Calu3 (cell line): ENCODE measurements at regions not wholly inside any gene's neighbourhood (a gene's known extent, or its start where the extent isn't known, plus 50 kb on each side); places are given as distances from the start of the nearest gene placed in this dataset.

ENCODE experiments used
- BruUV-seq: library from RNA; stranded (reverse); fragments of 400-500 nt; replicated peaks from 2 replicates; lab custom pipeline; 2021; lab: Mats Ljungman, UMichigan
- CTCF ChIA-PET: fragments of 300-600 bp; sonication (Branson Sonifier 250); formaldehyde crosslinking; loops from one replicate; lab custom pipeline; 2022; ENCODE audit warnings: antibody characterized with exemption; lab: Charles Lee
- DNase-seq: peaks from one replicate; pipeline ENCODE4 v3.0.0; 2022
- H3K27ac Mint-ChIP-seq: one replicate; pipeline ENCODE4 v1.8.0; 2022; ENCODE audit warnings: mixed read lengths; ENCODE audit not compliant: unreplicated experiment
- H3K27me3 Mint-ChIP-seq: one replicate; pipeline ENCODE4 v1.8.0; 2022; ENCODE audit warnings: mixed read lengths; ENCODE audit not compliant: unreplicated experiment
- H3K36me3 Mint-ChIP-seq: one replicate; pipeline ENCODE4 v1.8.0; 2022; ENCODE audit warnings: mild to moderate bottlenecking, moderate library complexity, mixed read lengths; ENCODE audit not compliant: insufficient read depth, unreplicated experiment
- H3K4me1 Mint-ChIP-seq: one replicate; pipeline ENCODE4 v1.8.0; 2022; ENCODE audit warnings: mild to moderate bottlenecking, low read depth, mixed read lengths; ENCODE audit not compliant: unreplicated experiment
- H3K4me3 Mint-ChIP-seq: one replicate; pipeline ENCODE4 v1.8.0; 2022; ENCODE audit warnings: mild to moderate bottlenecking, low read depth, moderate library complexity, mixed read lengths; ENCODE audit not compliant: unreplicated experiment
- H3K9me3 Mint-ChIP-seq: one replicate; pipeline ENCODE4 v1.8.0; 2022; ENCODE audit warnings: low read depth, mixed read lengths; ENCODE audit not compliant: unreplicated experiment
- CTCF ChIP-seq: fragments of 200-600 bp; IDR thresholded peaks from one replicate; pipeline ENCODE4 v1.8.0; 2022; ENCODE audit warnings: antibody characterized with exemption; ENCODE audit not compliant: unreplicated experiment
- intact Hi-C: fragments of 100-400 bp; cut with micrococcal nuclease; formaldehyde crosslinking; loops from one replicate; pipeline ENCODE4 v1.10.0; 2022; ENCODE audit not compliant: unreplicated experiment

GRCh38 chr17:69918164-69918563 is 156.9 kb upstream of the KCNJ16 start:
- Mint-ChIP-seq H3K36me3 (no peaks in the 10 kb centered on the region), H3K27ac (no peak overlapping the region), H3K9me3 (peaks cover 11% of the 10 kb centered on the region), H3K27me3 (no peaks in the 10 kb centered on the region), H3K4me1 (no peaks in the 10 kb centered on the region), H3K4me3 (no peak overlapping the region)
- no peak for DNase-seq
- CTCF ChIA-PET: no interaction called here
- TF ChIP-seq CTCF: no peak
- intact Hi-C loops: no loop called here
- no TSS peak for BruUV-seq

GRCh38 chr17:69919789-69920188 is 155.2 kb upstream of the KCNJ16 start:
- CTCF ChIA-PET: no interaction called here
- TF ChIP-seq CTCF: no peak
- Mint-ChIP-seq H3K4me1 (no peaks in the 10 kb centered on the region), H3K4me3 (no peak overlapping the region), H3K9me3 (peaks cover 11% of the 10 kb centered on the region), H3K27me3 (no peaks in the 10 kb centered on the region), H3K36me3 (no peaks in the 10 kb centered on the region), H3K27ac (no peak overlapping the region)
- DNase-seq: no peak
- intact Hi-C loops: no loop called here
- no TSS peak for BruUV-seq

GRCh38 chr17:69921046-69921445 is 154.0 kb upstream of the KCNJ16 start:
- BruUV-seq: no TSS peak
- no peak overlapping the region for H3K27ac Mint-ChIP-seq
- intact Hi-C loops: no loop called here
- CTCF ChIA-PET: no interaction called here
- H3K4me1 Mint-ChIP-seq: no peaks in the 10 kb centered on the region
- no peak for DNase-seq
- TF ChIP-seq CTCF: no peak
- no peaks in the 10 kb centered on the region for H3K27me3 Mint-ChIP-seq
- H3K4me3 Mint-ChIP-seq: no peak overlapping the region
- peaks cover 11% of the 10 kb centered on the region for H3K9me3 Mint-ChIP-seq
- H3K36me3 Mint-ChIP-seq: no peaks in the 10 kb centered on the region

- CTCF ChIA-PET: no interaction called here
- H3K27me3 Mint-ChIP-seq: no peaks in the 10 kb centered on the region
- BruUV-seq: no TSS peak
- H3K4me3 Mint-ChIP-seq: no peak overlapping the region
- H3K36me3 Mint-ChIP-seq: no peaks in the 10 kb centered on the region
- H3K9me3 Mint-ChIP-seq: peaks cover 18% of the 10 kb centered on the region
- intact Hi-C loops: no loop called here
- no peak for TF ChIP-seq CTCF
- no peak overlapping the region for H3K27ac Mint-ChIP-seq
- no peaks in the 10 kb centered on the region for H3K4me1 Mint-ChIP-seq
- no peak for DNase-seq
These were observed 146.4 kb upstream of the KCNJ16 start for GRCh38 chr17:69928611-69929010.

DNA sequence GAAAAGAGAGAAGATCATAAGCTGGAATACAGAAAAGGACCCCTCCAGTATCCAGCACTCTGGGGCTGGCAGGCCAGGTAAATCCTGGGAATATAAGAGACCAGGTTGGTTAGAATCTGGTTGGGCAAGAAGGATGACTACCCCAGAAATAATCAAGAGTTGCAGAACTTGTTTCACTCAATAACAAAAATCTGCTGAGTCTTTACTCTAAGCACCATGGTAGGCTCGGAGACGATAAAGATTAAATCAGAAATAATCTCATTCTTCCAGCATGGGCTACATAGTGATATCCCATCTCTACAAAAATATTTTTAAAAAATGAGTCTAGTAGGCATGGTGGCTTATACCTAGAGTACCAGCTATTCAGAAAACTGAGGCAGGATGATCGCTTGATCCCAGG is 138.0 kb upstream of the KCNJ16 start:
- Mint-ChIP-seq H3K9me3 (peaks cover 24% of the 10 kb centered on the region), H3K4me3 (no peak overlapping the region), H3K36me3 (no peaks in the 10 kb centered on the region), H3K4me1 (no peaks in the 10 kb centered on the region), H3K27ac (no peak overlapping the region), H3K27me3 (no peaks in the 10 kb centered on the region)
- CTCF ChIA-PET: no interaction called here
- intact Hi-C loops: no loop called here
- BruUV-seq: no TSS peak
- TF ChIP-seq CTCF: no peak
- no peak for DNase-seq
